NCI-H2196 treated with DMSO at 0.1 percent for 48 hours (cell line): ENCODE measurements at regions not wholly inside any gene's neighbourhood (a gene's known extent, or its start where the extent isn't known, plus 50 kb on each side); places are given as distances from the start of the nearest gene placed in this dataset.

Experiments
- DNase-seq: peaks from one replicate; lab custom pipeline; 2025; ENCODE audit not compliant: unreplicated experiment; lab: John Stamatoyannopoulos, UW

DNA sequence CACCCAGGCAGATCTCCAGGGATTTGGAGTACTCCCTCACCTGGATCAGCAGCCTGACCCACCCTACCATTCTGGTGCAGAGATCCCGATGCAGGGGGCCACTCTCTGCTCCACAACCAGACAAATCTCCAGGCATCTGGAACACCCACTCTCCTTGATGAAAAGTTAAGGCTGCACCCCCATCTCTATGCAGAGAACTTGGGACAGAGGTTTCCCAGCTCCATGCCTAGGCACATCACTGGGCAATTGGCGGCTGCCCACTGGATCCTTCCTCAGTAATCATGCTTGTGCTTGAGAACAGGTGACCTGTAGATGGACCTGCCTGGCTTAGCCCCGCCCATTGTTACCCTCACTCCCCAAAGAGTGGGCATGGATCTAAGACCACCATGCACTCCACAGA is 624.9 kb downstream of the CBLN2 start:
- no peak for DNase-seq

DNA sequence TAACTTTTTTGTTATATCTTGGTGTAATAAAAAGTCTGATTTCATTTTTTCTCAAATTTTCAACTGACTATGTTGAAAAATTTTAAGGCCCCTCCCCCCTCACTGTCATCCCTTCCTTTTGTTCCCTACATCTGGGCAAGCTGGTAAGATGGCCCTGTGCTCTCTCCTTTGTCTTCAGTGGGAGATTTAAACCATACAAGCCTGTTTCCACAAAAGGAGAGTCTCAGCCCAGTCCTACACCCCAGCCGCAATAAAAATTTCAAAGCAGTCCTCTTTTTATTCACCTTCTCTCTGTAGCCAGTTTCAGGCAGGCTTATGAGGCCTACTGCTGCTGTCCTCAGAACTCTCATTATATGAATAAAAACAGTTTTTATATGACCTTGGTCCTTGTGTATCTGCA is 630.5 kb downstream of the CBLN2 start:
- DNase-seq: no peak

DNA sequence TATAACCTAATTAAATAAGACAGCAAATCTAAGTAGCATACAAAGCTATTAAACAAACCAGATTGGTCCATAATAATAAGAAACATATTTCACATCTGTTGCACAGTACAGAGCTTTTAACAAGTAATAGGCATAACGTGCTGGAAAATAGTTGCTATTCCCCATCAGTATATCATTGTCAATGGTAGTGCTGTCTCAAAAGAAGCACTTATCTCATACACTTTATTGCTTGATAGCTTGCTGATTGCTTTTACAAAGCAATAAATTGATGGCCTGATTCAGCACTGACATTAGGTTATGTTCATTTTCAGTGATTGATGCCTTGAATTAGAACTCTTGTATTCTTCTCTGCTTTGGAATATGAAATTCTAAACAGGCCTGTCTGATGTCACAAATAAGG is 641.7 kb downstream of the CBLN2 start:
- no peak for DNase-seq

DNA sequence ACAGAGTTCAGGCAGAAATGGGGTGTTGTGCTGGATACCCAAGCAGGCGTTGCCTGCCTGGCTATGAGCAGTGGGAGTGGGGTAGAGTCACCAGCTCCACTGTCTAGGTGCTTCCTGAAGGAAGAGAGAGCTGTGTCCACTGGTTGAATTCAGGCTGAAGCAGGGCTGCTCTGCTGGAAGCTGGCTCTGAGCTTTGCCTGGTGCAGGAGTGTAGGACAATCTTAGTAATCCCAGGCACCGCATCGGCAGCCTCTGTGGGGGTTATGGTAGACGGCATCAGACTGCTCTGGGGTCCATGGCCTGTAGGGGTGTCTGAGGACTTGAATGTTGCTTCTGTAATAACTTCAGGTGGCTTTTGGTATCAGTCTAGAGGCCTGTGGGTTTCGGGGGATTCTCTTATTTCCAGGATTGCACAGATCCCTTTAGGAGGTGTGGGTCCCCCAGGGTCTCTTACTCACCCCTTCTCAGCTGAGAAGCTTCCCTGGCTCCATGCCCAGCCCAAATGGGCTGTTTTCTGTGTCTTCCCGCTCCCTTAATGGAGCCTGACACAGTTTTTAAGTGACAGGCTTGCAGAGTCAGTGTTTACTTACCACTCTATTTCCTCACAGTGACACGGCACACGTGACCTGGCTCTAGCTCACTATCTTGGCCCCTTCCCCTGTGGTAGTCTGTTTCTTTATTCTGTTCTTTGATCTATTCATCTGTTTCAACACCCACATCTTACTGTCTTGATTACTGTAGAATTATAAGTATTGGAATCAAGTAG is 644.3 kb downstream of the CBLN2 start:
- DNase-seq: no peak

- DNase-seq: no peak
These were observed 645.0 kb downstream of the CBLN2 start for GRCh38 chr18:71899183-71899582.

DNA sequence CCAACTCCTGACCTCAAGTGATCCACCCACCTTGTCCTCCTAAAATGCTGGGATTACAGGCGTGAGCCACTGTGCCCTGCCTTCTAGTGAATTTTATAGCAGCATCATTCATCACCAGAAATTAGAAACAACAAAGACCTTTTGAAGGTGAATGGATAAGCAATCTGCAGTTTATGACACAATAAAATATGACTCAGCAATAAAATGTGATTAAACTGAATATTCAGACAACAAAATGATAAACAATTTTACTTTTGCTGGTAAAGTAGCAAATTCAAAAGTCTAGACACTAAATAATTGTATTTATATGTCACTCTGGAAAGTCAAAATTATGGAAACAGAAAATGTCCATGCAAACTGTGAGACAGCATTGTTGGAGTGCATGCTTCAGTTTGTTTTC is 656.6 kb downstream of the CBLN2 start:
- no peak for DNase-seq

DNA sequence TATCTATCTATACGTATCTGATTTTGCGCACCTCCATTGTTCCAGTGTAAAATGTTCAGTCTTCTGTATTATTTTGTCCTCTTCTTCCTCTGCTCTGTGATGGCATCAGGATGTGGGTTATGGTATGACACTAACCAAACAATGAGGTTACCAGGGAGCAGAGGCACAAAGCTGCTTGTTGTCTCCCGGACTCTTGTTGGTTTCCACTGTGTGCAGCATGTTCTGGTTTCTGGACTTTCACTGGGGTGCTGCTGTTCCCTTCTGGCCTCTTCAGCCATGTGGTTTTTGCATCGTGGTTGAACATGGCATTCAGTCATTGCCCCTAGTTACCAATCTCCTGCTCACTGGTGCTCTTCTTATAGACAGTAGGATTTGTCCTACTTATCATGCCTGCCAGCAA is 665.9 kb downstream of the CBLN2 start:
- DNase-seq: no peak

- no peak for DNase-seq
These were observed 670.4 kb downstream of the CBLN2 start for GRCh38 chr18:71873695-71874094.

- no peak for DNase-seq
These were observed 678.3 kb downstream of the CBLN2 start for GRCh38 chr18:71865888-71866287.

- DNase-seq: no peak
These were observed 693.5 kb downstream of the CBLN2 start for GRCh38 chr18:71850602-71851001.

DNA sequence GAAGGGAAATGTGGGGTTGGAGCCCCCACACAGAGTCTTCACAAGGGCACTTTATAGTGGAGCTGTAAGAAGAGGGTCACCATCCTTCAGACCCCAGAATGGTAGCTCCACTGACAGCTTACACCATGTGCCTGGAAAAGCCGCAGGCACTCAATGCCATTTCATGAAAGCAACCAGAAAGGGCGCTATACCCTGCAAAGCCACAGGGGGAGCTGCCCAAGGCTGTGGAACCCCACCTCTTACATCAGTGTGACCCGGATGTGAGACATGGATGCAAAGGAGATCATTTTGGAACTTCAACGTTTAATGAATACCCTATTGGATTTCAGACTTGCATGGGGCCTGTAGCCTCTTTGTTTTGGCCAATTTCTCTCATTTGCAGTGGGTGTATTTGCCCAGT is 694.7 kb downstream of the CBLN2 start:
- no peak for DNase-seq

DNA sequence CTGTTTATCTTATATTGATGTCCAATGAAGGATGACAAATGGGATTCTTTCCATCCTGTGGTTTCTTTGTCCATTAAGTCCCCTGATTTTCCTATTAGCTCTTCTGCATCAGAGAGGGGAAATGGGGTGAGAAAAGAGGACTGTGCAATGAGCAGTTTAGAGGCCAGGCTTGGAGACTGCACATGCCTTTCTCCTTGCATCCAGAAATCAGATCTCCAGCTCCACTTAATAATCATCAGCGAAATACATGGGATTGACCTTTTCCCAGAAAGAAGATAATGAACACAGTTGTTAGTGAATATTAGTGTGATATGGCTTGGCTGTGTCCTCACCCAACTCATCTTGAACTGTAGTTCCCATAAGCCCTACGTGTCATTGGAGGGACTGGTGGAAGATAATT is 697.4 kb downstream of the CBLN2 start:
- DNase-seq: no peak

- DNase-seq: no peak
These were observed 699.3 kb downstream of the CBLN2 start for GRCh38 chr18:71844814-71845213.

DNA sequence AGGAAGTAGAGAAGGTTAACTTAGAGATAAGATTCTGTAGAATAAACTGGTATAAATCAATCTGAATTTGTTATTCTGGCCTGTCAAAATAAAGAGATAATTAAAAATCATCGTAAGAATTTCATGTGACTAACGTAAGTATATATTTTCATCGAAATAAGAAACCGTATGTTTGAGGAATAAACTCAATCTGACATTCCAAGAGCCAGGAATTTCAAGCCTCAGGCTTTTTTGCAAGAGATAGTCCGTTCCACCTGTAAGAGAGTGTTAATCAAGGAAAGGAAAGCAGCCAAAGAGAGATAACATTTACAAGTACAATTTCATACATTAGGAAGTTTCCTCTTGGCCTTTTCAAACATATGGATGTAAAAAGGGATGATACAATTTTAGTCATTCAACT is 701.5 kb downstream of the CBLN2 start:
- no peak for DNase-seq

DNA sequence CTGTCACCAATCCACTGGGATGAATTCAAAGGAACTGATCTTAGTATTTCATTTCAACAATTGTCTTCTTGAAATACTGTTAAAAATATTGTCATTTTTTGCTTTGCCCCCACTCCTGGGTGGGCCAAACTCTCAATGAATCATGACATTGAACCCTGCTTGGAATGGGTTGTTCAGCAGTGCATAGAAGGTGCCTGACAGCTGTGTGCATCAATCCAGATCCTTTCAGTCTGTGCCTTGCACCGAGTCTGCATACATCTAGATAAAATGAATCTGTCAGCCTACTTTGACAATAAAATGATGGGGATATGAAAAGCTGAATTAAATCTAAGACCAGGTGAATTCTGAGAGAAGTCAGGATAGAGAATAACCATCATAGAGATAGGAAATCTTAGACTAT is 706.6 kb downstream of the CBLN2 start:
- DNase-seq: no peak

GRCh38 chr18:71832946-71833617 is 711.1 kb downstream of the CBLN2 start:
- no peak for DNase-seq

GRCh38 chr18:71831039-71831438 is 713.1 kb downstream of the CBLN2 start:
- DNase-seq: no peak

GRCh38 chr18:71827301-71827700 is 716.8 kb downstream of the CBLN2 start:
- no peak for DNase-seq

GRCh38 chr18:71815305-71815704 is 728.8 kb downstream of the CBLN2 start:
- DNase-seq: no peak

- DNase-seq: no peak
These were observed 734.4 kb downstream of the CBLN2 start for GRCh38 chr18:71809711-71810110.

DNA sequence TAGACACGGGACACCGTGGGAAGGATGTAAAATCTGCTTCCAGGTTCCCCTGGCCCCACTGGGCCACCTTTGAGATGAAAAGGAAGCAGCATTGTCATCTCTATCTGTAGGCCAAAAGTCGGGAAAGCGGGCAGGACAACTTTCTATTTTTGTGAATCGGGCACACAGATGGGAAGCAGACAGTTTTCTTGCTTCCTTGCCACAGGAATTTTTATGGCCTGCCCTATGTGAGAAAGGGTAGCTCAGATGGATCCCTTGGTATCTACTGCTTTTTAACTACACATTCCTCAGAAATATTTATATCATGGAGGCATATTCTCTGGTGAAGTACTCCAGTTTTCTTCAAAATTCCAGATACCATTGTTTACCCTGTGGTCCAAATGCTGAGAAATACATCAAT is 735.5 kb downstream of the CBLN2 start:
- no peak for DNase-seq

DNA sequence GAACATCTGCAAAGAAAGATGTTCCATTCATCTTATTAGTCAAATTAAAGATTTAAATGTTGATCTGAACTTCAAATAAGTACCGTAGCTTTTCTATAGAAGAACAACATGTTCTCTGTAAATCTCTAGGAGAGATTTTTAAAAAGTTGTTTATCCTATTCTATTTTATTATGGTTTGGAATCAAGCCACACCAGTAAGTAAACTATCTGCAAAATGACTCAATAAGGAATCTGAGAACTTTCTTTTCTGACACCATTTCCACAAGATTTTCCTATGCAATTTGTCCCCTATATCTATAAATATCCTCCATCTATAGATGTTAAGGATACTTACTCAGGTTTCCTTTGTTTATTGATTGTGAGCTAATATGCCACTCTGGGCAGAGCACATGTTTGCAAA is 736.6 kb downstream of the CBLN2 start:
- no peak for DNase-seq
